ENCODE measurements at regions not wholly inside any gene's neighbourhood (a gene's known extent, or its start where the extent isn't known, plus 50 kb on each side); places are given as distances from the start of the nearest gene placed in this dataset.

DNA sequence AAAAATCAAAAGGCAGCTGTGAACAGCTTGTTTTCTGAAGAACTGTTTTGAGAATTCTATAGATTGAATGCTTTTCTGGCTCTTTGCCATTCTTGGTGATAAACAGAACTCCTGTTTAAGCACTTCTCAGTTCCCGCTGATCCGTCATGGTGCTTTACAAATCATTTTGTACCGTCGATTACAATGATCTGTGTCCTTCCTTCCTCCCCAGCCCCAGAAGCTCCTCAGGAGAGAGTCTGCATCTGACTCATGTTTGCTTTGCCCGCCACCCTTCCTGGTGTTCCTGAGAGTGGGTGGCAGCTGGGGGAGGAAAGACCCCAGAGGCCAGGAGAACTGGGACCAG lies 538.6 kb upstream of the MARCKS start:
- DNase-seq: no peak

- DNase-seq: no peak
Observed at GRCh38 chr6:113320653-113321052, 536.5 kb upstream of the MARCKS start.

DNA sequence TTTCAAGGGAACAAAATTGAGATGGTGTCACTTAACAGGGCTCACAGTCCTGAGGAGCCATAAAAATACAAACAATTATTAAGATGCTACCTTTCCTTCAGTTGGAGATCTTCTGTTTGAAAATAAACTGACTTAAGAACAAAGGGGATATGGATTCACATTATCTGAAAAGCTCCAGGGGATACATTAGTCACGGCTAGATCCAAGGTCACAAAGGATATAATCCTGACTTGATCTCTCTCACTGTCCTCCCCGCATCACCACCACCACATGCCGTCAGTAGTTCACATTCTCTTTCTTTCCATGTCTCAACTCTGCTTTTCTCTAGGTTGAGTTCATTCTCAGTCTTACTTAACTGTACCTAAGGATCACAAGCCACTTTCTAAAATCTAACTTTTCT lies 530.4 kb upstream of the MARCKS start:
- no peak for DNase-seq

DNA sequence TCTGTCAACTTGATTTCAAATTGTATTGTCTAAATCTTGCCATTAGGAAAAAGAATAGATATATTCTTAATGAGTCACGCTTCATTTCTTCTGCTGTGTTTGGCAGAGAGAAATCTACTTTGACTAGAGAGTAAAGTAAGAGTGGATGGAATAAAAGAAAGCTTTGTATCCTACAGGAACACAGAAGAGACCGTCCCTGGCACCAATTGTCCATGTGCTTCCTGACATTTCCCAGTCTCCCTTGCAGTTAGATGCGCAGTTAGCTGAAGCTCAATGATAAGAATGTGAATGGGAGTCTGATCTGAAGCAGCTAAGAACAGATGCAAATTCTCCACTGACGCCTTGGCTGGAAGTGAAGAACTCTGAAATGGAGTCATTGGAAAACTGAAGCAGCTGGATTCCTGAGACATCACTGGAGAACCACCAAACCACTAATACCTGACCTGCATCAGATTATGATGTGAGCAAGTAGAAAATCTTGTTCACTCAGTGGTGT lies 528.2 kb upstream of the MARCKS start:
- no peak for DNase-seq

GRCh38 chr6:113329942-113330635 lies 527.1 kb upstream of the MARCKS start:
- no peak for DNase-seq

GRCh38 chr6:113330636-113330946 lies 526.6 kb upstream of the MARCKS start:
- no peak for DNase-seq

DNA sequence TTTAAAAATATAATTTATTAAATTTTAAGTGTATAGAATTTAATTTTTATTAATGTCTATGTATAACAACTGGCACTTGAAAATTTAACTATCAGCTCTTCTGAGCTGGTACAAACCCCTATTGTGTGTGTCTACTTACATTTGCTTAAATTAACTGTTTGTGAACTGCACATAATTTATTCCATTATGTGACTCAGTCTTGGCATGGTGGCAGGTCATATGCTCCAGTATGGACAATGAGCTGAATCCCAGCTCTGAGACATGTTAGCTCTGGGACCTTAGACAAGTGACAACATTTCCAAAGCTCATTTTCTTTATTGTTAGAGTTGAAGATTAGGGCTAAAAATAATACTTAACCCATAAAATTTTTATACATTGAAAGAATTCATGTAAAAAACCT lies 526.1 kb upstream of the MARCKS start:
- DNase-seq: no peak

GRCh38 chr6:113338644-113339043 lies 518.5 kb upstream of the MARCKS start:
- no peak for DNase-seq

DNA sequence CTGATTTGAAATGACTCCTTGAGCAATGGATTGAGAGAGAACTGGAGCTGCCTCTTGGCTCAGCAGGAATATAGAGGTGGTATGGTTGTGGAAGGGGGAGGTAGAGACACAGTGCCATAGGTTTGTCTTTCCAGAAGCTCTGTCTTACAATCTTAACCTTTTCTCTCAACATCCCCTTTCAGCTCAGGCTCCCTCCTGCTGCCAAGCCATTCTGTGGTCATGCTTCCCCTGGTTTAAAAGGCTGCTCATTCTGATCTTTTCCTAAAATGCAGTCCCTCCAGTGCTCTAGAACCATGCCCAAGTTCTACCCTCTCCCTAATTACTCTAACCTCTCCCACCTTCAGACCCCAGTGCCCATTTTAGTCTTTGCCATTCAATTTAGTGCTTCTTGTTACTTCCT lies 517.9 kb upstream of the MARCKS start:
- DNase-seq: no peak

- no peak for DNase-seq
Observed at GRCh38 chr6:113340371-113340770, 516.8 kb upstream of the MARCKS start.

GRCh38 chr6:113343940-113344339 lies 513.2 kb upstream of the MARCKS start:
- no peak for DNase-seq

GRCh38 chr6:113344969-113345368 lies 512.2 kb upstream of the MARCKS start:
- DNase-seq: no peak

DNA sequence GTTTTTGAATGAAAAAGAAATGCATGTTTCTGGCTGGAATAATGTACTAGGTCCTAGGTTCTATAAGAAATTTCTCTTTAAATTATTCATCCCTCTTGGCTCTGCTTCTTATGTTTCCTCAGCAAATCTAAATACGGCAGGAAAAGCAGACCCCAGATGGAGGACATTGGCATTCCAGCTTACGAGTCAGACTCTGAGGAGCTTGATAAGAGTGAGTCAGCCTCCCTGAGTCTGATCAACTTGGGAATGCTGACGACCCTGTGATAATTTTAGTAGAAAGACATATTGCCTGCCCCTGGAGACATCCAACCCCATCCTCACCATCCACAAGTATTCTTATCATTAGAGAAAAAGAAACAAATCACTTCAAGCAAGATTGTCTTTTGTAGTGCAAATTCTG lies 509.7 kb upstream of the MARCKS start:
- no peak for DNase-seq

- DNase-seq: no peak
Observed at GRCh38 chr6:113350461-113350860, 506.7 kb upstream of the MARCKS start.

- no peak for DNase-seq
Observed at GRCh38 chr6:113351173-113351834, 505.8 kb upstream of the MARCKS start.

DNA sequence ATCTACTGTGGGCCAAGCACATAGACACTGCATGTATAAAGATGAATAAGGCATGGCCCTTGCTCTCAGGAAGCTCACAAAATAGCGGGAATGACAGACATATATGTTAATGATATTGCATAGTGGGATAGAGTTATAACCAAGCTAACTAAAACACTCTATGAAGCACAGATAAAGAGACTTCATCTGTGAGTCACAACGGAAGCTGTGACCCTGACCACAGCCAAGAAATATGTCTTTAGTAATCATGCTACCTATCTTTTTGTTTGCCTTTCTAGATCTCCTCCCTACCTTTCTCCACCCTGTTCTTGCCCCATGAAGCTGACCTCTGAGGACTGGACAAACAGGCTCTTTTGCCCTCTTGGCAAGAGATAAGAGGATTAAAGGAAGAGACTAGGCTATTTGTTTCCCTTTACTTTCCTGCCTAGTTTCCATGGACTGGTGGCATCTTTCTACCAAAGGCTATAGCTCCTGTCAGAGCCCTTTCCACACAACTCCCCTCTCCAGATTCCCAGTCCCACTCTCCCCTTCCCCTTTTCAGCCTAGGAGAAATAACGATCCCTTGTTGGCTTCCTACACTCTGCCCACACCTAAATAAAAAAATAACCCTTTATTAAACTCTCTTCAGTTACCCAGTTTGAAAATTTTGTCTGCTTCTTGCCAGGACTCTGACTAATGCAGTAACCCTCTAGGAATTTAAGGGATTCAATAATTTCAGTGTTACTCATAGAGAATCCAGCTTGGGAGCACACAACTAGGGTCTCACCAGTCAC lies 504.9 kb upstream of the MARCKS start:
- no peak for DNase-seq

DNA sequence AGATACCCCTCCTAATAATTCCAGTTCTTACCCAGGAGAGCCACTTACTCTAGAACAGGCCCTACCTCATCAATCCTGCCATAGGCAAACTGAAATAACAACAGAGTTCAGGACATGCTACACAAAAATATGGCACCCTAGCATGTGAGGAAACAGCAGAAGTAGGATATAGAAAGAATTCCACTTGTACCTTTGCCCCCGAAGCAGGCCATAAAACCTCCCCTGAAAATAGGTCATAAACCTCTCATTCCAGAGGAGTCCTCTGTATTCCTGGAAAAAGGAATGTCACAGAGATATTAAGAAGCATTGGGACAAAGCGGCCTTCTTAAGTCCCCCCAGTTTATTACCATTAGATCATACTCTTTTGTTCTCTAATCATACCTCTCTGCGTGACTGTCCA lies 504.3 kb upstream of the MARCKS start:
- no peak for DNase-seq

GRCh38 chr6:113353392-113353791 lies 503.8 kb upstream of the MARCKS start:
- DNase-seq: no peak

- no peak for DNase-seq
Observed at GRCh38 chr6:113354204-113354895, 502.8 kb upstream of the MARCKS start.

DNA sequence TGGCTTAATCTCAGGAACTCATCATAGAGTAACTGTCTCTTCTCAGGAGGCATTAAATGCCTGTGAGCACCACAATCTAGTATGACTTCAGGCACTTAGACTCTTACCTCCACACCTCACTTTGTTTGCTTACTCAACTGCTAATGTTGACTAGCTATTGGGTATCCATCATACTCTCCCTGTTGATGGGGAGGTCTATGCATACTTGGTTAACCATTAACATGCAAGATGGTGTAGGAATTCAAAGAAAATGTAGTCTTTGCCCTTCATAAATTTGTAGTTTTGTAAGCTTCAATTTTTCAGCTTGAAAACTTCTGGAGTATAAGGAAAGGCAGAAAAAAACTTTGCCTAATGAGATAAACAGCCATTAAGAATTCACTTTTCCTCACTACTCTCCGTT lies 501.0 kb upstream of the MARCKS start:
- DNase-seq: no peak

DNA sequence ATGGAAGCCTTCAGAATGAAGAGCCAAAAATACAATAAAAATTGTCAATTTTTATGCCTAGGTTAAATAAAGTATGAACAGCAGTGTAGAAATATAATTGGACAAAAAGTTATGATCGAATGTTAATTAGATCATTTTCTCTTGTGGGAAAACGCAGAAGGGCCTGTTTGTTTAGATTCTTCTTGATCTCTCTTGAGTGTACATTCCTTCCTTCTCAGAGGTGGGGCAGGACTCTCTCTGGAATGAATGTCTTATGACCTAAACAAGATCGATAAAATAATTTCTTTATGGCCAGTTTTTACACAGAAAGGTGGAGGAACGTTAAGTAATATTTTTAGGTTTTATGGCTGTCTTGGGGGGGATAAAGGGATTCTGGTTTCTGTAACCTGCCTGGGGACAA lies 500.1 kb upstream of the MARCKS start:
- DNase-seq: no peak

DNA sequence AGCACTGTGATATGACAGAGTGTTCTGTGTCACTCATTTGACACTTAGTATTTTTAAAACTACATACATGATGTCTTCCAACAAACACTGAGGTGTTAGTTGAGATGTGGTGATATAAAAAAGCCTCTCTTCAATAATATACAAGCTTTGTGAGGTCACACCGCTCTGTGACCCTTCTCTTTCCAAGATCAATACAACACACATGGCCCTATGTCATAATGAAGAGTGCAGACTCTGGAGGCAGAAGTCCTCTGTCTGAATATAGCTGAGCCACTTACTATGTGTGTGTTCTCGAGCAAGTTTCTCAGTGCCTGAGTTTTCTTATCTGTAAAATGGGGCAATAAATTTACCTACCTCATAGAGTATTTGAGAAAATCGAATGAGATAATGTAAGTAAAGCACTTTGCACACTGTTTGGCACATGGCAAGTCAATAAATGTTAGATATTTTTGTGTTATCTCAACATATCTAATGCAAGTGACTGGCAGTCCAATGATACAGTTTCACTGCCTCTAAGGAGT lies 499.0 kb upstream of the MARCKS start:
- DNase-seq: no peak
